Choroid plexus epithelial cell (primary cell): ENCODE measurements at regions not wholly inside any gene's neighbourhood (a gene's known extent, or its start where the extent isn't known, plus 50 kb on each side); places are given as distances from the start of the nearest gene placed in this dataset.
"Not testable (repeated sequence)": the region's sequence is repeated elsewhere in the genome, so short reads cannot be mapped to it uniquely, and the experiment has no call there.

Source experiments
- DNase-seq: peaks from one replicate; pipeline ENCODE4 v3.0.0-alpha.2; 2010; ENCODE audit warnings: low read depth
- H3K4me3 ChIP-seq: 2 replicates; pipeline ENCODE4 v1.5.1; 2011; ENCODE audit warnings: low read depth, mild to moderate bottlenecking, control low read depth, low read length, moderate library complexity
- CTCF ChIP-seq: conservative IDR thresholded peaks from 2 replicates; pipeline ENCODE4 v1.5.1; 2011; ENCODE audit warnings: low read depth, mild to moderate bottlenecking, control low read depth, inconsistent platforms, low read length, moderate library complexity

DNA sequence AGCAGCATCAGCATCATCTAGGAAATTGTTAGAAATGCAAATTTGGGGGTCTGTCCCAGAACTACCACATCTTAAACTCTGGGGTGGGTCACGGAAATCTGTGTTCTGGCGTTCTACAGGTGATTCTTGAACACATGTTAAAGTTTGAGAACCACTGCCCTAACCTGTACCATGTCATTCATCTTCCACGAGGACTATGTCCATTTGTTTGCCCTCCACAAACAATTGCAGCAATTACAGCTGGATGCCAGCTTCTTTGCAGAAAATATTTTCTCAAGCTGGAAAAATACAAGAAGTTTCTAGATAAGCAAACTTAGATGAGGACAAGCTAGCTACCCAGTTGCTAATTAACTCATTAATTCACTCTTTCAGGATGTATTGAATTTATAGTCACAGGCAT, 54.1 kb downstream of the MAFB start:
- TF ChIP-seq CTCF = no peak
- no peak overlapping the region for H3K4me3 ChIP-seq
- DNase-seq = no peak

DNA sequence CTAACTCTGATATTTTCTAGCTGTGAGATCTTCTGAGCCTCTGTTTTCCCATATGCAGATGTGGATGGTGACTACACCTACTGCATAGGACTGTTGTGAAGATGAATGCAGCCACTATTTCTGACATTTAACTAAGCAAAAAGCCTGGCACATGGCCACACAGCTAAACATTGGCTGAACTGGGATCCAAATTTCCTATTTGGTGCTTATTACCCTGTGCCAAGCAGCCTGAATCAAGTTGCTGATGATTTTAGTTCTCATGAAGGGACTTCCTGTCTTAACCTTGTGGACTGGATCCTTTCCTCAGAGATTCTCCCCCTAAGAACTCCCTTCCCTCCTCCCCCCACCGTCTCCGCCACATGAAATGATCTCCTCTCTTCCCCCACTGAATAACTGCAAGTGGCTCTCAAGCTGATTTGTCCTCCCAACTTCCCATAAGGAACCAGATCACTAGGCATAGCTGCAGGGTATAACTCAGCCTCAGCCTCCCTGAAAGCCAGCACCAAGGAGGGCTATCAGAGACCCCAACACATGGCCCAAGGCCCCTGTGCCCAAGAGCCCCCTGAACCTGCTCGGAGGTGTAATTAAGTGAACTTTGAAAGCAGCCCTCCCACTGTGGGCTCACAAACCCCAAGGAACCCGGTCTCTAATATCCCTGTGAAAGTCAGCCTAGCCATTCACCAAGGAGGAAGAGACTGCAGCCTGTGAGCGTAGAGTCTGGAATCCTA, 55.7 kb downstream of the MAFB start:
- H3K4me3 ChIP-seq = no peak overlapping the region
- no peak for TF ChIP-seq CTCF
- no peak for DNase-seq

DNA sequence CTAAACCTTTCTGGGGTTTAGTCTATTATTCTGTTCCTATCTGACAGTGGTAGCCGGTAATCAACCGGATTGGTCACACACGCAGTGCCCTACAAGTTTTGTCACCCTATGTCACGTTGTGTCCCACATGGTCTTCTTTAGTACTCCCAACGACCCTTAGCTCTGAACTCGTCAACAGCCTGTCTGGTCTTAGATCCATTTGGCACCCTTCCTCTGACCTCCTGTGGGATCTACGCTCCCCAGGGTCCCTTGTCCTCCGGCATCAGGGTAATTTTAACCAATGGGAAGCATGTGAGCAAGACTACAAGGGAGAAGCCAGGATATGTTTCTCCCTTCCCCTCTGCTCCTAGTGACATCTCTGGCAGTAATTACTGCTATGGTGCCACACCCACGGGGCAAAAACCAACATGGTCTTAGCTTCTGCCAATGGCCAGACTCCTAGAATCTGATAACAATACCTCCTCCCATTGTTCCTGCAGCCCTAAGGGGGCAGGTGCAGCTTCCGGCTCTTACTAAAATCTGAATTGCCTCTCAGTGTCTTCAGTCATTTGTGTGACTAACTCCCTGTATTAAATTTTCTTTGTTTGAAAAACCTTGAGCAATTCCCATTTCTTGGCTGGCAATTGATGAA, 56.6 kb downstream of the MAFB start:
- no peak overlapping the region for H3K4me3 ChIP-seq
- no peak for DNase-seq
- no peak for TF ChIP-seq CTCF

DNA sequence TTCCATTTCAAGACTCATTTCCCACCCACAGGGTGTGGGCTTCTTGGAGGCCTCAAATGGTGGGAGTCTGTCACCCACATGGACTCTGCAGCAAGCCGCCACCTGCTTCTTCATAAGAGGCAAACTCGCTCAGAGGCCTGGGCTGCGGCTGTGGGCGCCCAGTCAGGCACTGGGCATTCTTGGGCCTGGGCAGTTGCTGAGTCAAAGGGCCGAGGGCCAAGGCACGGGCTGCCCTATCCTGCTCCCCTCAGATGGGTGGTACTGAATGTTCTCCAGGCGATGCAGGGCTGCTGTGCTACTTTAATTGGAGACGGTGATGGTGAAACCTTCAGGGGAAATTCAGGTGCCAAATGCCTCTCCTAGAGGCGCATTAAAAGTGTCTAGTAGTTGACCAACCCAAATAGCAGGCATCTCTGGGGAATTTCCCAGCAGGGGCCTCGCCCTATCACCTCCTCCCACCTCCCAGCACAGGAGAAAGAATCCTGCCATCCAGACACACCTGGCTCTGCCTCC, 57.9 kb downstream of the MAFB start:
- no peak for DNase-seq
- TF ChIP-seq CTCF = no peak
- no peak overlapping the region for H3K4me3 ChIP-seq

- DNase-seq = no peak
- TF ChIP-seq CTCF = no peak
- no peak overlapping the region for H3K4me3 ChIP-seq
Observed at GRCh38 chr20:40630713-40631112, 58.3 kb downstream of the MAFB start.

DNA sequence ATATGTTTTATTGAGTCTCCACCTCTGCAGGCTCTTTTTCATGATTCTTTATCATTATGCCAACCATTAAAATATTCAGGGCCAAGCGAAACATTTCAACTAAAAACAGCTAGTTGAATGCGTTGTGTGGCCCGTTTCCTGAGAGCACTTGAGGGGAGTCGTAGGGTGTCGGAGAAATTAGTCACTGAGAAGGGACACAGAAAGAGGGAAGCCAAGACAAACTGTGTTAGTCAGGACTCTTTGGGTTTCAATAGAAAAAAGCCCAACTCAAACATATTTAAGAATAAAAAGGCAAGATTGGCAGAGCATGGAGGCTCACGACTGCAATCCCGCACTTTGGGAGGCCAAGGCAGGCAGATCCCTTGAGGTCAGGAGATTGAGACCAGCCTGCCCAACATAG, 58.9 kb downstream of the MAFB start:
- no peak overlapping the region for H3K4me3 ChIP-seq
- no peak for TF ChIP-seq CTCF
- no peak for DNase-seq

GRCh38 chr20:40628877-40629276, 60.2 kb downstream of the MAFB start:
- H3K4me3 ChIP-seq = no peak overlapping the region
- DNase-seq = peak; percentile 57
- no peak for TF ChIP-seq CTCF

- DNase-seq, H3K4me3 ChIP-seq: not testable (repeated sequence)
Observed at GRCh38 chr20:40619053-40619452, 70.0 kb downstream of the MAFB start.
